Smooth muscle cell of the brain vasculature (primary cell): ENCODE measurements at regions not wholly inside any gene's neighbourhood (a gene's known extent, or its start where the extent isn't known, plus 50 kb on each side); places are given as distances from the start of the nearest gene placed in this dataset.

ENCODE experiments used
- DNase-seq: peaks from one replicate; pipeline ENCODE4 v3.0.0-alpha.2; 2012; ENCODE audit warnings: low read depth, low spot score

GRCh38 chr2:198417836-198418235, 613.4 kb downstream of the PLCL1 start:
- no peak for DNase-seq

- DNase-seq = no peak
Observed at GRCh38 chr2:198414976-198415375, 610.6 kb downstream of the PLCL1 start.

- DNase-seq = no peak
Observed at GRCh38 chr2:198411936-198412335, 607.5 kb downstream of the PLCL1 start.

- no peak for DNase-seq
Observed at GRCh38 chr2:198408171-198408570, 603.8 kb downstream of the PLCL1 start.

GRCh38 chr2:198405311-198405710, 600.9 kb downstream of the PLCL1 start:
- DNase-seq = no peak

- DNase-seq = no peak
Observed at GRCh38 chr2:198401644-198402043, 597.3 kb downstream of the PLCL1 start.

GRCh38 chr2:198400999-198401398, 596.6 kb downstream of the PLCL1 start:
- DNase-seq = no peak

- no peak for DNase-seq
Observed at GRCh38 chr2:198394208-198394607, 589.8 kb downstream of the PLCL1 start.

- DNase-seq = no peak
Observed at GRCh38 chr2:198390670-198391069, 586.3 kb downstream of the PLCL1 start.

- DNase-seq = no peak
Observed at GRCh38 chr2:198387677-198388076, 583.3 kb downstream of the PLCL1 start.

GRCh38 chr2:198385856-198386255, 581.5 kb downstream of the PLCL1 start:
- DNase-seq = no peak

- DNase-seq = no peak
Observed at GRCh38 chr2:198385326-198385725, 580.9 kb downstream of the PLCL1 start.

- DNase-seq = no peak
Observed at GRCh38 chr2:198383392-198383791, 579.0 kb downstream of the PLCL1 start.

GRCh38 chr2:198382811-198383210, 578.4 kb downstream of the PLCL1 start:
- no peak for DNase-seq

GRCh38 chr2:198376677-198377076, 572.3 kb downstream of the PLCL1 start:
- no peak for DNase-seq

GRCh38 chr2:198375083-198375410, 570.7 kb downstream of the PLCL1 start:
- no peak for DNase-seq

- DNase-seq = no peak
Observed at GRCh38 chr2:198374375-198375082, 570.1 kb downstream of the PLCL1 start.

- no peak for DNase-seq
Observed at GRCh38 chr2:198371921-198372543, 567.6 kb downstream of the PLCL1 start.

- DNase-seq = no peak
Observed at GRCh38 chr2:198371329-198371728, 566.9 kb downstream of the PLCL1 start.

- DNase-seq = no peak
Observed at GRCh38 chr2:198368089-198368488, 563.7 kb downstream of the PLCL1 start.

- no peak for DNase-seq
Observed at GRCh38 chr2:198362740-198363139, 558.3 kb downstream of the PLCL1 start.

GRCh38 chr2:198359308-198359707, 554.9 kb downstream of the PLCL1 start:
- no peak for DNase-seq

- DNase-seq = no peak
Observed at GRCh38 chr2:198356157-198356556, 551.8 kb downstream of the PLCL1 start.

GRCh38 chr2:198351647-198352046, 547.3 kb downstream of the PLCL1 start:
- DNase-seq = no peak
